Fibroblast of lung (primary cell): ENCODE measurements at regions not wholly inside any gene's neighbourhood (a gene's known extent, or its start where the extent isn't known, plus 50 kb on each side); places are given as distances from the start of the nearest gene placed in this dataset.

Experiments used
- EZH2 ChIP-seq: IDR thresholded peaks from 2 replicates; pipeline ENCODE4 v1.5.1; 2012; ENCODE audit warnings: low read length, control low read depth, mild to moderate bottlenecking; ENCODE audit errors: missing control alignments
- TF ChIP-seq, protein P1 (sequence below), 2 donors: IDR thresholded peaks in 1 of 2; conservative IDR thresholded peaks in 1 of 2; 1 replicate in 1 of 2; 2 replicates in 1 of 2; pipeline ENCODE4 v1.5.1; 2011 to 2012; ENCODE audit warnings: low read length in 2 of 2, control low read depth in 1 of 2, inconsistent platforms in 1 of 2, low read depth in 1 of 2, mild to moderate bottlenecking in 1 of 2

DNA sequence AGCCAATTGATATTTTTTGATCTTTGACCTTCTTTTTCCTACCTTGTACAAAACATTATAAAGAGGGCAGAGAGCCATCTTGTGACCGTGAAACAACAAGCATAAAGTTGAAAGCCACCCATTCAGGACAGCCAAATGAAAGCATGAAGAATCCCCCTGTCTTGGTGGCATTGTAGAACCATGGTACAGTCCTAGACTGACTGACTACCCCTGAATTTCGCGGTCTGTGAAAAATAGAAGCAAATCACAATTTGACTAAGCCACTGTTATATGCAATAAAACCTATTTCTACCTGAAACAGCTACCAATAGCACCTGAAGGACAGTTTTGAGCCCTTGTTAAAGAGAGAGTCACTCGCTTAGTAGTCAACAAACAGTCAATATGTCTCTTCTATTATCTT lies 527.4 kb downstream of the MID1IP1 start:
- TF ChIP-seq, protein P1, sequence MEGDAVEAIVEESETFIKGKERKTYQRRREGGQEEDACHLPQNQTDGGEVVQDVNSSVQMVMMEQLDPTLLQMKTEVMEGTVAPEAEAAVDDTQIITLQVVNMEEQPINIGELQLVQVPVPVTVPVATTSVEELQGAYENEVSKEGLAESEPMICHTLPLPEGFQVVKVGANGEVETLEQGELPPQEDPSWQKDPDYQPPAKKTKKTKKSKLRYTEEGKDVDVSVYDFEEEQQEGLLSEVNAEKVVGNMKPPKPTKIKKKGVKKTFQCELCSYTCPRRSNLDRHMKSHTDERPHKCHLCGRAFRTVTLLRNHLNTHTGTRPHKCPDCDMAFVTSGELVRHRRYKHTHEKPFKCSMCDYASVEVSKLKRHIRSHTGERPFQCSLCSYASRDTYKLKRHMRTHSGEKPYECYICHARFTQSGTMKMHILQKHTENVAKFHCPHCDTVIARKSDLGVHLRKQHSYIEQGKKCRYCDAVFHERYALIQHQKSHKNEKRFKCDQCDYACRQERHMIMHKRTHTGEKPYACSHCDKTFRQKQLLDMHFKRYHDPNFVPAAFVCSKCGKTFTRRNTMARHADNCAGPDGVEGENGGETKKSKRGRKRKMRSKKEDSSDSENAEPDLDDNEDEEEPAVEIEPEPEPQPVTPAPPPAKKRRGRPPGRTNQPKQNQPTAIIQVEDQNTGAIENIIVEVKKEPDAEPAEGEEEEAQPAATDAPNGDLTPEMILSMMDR (conservative IDR thresholded peaks at IDR 0.05 in 1 of 2, IDR thresholded peaks at IDR 0.05 in 1 of 2; ENCODE audit: low read depth in 1 of 2, low read length in 2 of 2) = no peak
- no peak for TF ChIP-seq EZH2
